Activated CD8-positive, alpha-beta memory T cell treated with anti-CD3 and anti-CD28 coated beads, Interleukin-2, amount 50 U/mL, for 1 hour (primary cell): ENCODE measurements at regions not wholly inside any gene's neighbourhood (a gene's known extent, or its start where the extent isn't known, plus 50 kb on each side); places are given as distances from the start of the nearest gene placed in this dataset.

Experiments used
- DNase-seq: peaks from one replicate; pipeline ENCODE4 v3.0.0-alpha.2; 2020; ENCODE audit errors: extremely low read depth

DNA sequence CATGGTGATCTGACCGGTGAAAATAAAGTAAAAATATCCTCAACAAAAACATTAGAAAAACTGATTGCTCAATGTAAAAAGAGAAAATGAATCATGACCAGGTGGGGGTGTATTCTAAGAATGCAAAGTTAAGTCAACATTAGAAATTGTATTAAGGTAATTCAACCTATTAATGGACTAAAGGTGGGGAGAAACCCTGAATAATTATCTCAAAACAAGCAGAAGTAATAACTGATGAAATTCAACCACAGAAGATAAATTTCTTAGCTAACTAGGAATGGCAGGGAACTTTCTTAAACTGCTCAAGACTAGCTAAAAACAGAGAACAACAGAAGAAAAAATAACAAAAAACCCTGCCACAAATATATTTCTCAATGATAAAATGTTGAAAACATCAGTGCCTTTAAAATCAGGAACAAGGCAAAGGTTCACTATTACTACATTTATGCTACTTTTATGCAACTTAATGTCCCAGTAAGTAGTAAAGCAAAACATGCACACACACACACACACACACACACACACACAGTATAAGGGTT, 204.4 kb upstream of the THBS1 start:
- DNase-seq = no peak

DNA sequence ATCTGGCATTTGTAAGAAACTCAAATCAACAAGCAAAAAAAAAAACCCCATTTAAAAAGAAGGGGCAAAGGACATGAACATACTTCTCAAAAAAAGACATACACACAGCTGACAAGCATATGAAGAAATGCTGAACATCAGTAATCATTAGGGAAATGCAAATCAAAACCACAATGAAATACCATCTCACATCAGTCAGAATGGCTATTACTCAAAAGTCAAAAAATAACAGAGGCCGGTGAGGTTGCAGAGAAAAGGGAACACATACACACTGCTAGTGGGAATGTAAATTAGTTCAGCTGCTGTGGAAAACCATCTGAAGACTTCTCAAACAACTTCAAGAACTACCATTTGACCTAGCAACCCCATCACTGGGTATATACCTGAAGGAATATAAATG, 199.4 kb upstream of the THBS1 start:
- no peak for DNase-seq

DNA sequence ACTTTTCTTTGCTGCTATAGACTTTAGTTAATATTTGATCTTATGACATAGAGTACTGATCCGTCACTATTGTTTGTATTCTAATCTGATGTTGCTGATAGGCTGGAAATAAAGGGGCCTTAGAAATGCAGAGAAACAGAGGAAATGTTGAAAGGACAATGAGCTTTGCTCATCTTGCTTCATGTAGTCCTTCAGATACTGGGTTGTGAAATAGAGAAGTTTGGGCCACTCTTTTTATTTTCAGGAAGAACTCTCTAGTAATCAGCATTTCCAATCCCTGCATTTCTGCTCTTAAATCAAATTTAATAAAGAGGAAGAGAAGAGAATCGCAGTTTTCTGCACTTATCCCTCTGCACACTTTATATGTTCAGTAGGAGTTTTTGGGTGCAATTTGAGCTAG, 192.8 kb upstream of the THBS1 start:
- no peak for DNase-seq

DNA sequence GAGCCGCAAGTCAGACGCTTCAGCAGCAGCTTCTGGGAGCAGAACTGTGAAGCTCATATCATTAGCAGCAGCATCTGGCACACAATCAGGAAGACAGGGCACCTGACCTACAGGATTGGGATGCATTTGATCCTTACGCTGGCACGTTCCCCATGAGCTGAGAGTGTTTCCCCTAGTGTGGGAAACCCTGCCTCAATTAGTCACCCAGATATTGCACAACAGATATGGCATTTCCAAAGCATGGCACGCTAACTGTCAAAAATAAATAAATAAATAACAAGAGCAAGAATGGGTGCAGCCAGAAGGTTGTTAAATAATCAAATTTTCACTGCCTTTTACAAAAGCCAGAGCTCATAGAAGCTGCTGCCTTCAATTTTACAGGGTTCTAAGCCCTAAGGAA, 189.6 kb upstream of the THBS1 start:
- no peak for DNase-seq

DNA sequence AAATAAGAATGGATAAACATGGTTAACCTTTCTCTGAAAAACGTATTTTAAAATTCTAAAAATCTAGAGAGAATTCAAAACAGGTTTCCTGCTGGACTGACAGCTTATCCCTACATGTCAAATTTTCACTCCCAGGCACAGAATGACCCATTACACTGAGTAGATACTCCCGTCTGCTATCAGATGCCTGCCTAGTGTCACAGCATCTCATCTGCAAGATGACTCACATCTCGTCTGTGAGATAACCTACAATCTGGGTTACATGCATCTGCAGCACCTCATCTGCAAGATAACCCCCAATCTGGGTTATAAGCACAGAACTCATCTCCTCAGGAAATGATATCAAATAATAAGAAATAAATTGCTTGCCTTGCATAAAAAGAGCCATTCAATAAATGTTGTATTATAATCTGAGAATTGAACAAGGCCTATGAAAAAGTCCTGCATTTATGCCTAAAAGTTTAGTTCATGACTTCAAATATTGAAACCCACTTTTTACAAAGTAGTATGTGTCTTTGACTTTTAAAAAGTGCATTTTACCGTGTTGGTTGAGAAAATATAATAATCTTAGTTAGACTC, 188.3 kb upstream of the THBS1 start:
- DNase-seq = no peak

DNA sequence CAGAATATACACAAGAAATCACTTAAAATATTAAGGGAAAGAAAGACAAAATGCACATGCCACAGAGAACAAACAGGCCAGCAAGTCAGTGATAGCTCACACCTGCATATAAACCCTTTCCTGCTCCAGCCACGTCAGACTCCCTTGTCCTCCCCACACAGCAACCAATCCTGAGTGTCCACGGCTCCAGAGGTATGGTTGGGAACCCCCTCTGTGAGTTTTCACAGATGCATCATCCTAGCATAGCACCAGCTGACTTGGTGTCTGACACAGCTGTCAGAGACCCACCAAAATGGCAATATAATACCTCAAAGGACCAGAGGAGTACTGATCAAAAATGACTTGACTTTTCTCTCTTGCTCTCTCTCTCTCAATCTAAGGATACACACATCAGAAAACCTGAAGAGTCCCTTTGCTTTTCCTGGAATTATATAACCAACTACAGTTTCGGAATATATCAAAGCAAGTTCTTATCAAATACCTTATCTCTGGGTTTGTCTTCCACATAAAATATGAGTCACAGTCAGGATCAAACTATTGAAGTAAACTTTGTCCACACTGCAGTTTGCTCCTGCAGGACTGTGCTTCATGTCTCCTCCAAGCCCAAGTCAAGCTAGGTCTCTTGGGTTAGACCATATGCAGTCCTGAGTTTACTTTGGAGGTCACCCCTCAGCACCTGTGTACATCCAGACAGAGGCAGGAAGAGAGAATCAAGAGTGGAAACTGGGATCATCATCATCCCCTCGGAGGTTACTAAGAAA, 187.1 kb upstream of the THBS1 start:
- DNase-seq = no peak

DNA sequence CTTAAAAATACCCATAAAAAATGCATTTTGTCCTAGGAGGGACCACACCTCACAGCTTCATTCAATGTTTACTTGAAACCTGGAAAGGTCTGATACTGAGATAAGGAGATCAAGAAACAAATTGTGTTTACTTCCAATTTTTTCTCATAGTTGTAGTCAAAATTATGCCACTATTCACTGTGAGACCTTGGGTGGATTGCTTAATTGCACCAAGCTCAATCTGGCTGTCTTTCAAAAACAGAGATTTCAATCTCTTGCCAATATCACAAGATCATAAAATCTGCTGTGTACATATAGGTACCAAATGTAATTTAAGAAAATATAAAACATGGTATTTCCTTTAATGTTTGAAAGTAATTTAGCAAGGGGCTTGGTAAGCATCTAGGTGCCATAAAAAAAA, 186.4 kb upstream of the THBS1 start:
- DNase-seq = no peak

DNA sequence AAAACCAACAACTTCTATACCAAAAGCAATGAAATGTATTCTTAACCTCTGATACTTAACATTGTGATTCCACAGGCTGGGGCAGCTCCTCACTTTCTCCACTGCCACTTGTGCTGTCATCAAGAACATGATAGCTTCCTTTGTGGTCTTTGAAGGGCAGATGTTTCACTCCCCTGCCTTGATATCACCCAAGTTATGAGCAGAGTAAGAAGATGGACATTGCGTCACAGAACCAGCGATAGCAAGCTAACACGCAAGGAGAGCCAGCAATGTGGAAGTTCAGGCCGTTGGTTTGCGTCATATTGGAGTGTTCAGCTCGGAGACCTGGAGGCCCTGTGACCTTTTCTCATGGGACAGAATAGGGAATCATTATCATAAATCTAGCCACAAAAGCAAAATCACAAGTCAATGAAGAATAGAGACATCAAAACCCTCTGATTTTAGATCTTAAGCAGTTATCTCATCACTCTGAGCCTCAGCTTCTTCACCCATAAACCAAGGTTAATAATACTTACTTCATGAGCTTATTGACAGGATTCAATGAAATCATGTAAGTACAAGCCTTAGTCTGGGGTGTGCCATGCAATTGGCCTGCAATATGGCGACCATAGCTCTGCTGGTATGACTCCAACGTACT, 183.8 kb upstream of the THBS1 start:
- no peak for DNase-seq

DNA sequence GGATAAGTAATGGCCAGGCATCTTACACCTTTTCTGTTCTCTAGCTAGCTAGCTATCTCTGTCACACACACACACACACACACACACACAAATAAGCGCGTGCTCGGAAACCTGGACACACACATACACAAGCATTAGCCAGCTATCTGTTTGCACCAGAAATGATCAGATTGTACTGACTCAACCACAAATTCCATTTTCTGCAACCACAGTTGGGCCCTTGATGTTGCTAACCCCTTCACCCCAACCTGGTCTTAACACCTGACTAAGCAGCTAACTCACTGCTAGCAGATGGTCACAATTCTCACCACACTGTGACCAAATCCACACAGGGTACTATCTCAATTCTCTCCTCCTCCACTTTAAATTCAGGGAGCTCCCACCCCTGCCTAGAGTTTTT, 183.0 kb upstream of the THBS1 start:
- DNase-seq = no peak

DNA sequence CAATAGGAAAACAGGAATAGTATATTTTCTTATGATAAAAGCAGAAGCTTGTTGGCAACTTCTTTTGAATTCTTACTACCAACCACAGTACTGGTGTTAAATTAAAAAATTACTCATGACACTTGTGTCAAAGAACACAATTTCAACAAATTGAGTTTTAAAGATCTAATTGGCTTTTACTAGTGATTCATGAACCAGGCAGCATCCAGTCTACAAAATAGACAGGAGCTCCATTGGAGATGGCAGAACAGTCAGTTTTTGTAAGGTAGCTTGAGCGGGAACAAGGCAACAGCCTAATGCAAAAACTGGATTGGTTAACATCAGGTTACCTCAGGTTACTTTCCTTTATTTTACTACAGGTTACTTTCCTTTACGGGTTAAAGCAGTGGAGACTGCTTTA, 181.3 kb upstream of the THBS1 start:
- DNase-seq = no peak

DNA sequence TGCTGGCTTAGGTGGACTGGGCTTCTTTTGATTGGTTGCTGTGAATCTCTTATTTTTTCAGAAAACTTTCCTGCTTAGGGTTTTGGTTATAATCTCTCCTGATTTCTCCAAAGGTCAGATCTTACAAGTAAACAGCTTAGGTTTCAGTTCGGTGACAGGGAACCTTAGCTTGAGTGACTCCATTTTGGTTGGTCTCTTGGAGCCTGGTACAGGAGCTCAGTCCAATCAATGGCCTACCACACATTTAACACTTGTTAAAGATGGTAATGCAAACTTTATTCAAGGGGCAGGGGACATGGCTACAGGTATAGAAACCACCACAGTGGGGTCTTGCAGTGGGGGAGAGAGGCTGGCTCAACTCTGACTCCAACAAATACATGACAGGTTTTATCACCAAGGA, 180.9 kb upstream of the THBS1 start:
- no peak for DNase-seq

DNA sequence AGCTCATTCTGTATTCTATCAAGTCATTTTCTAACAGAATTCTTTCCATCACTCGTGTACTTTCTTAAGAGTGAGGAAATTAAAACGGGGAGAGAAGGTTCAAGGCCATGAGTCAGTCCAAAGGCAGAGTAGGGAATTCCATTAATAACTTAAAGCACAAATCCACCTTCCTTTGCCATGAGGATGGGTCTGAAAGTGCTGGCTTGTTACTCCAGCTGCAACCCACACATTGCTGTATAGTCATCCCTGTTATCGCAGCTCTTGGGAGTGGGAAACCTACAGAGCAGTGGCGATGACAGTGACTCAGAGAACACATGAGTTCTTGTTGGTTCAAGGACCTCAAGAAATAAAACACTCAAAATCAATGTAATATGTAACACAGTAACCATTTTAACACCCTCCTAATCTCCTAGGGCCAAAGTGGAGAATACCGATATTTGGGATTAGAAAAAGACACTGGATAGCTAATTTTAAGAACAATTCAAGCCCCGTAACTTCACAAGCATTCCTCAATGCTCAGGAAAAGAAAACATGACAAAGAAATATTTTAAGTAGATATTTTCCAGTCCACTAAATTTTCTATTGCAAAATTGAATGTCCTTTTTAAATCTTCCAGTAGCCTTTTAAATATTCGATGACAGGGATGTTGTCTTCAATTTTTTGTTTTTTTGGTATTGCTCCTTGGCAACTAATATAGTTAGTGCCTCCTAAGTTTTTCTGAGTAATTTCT, 179.9 kb upstream of the THBS1 start:
- no peak for DNase-seq

DNA sequence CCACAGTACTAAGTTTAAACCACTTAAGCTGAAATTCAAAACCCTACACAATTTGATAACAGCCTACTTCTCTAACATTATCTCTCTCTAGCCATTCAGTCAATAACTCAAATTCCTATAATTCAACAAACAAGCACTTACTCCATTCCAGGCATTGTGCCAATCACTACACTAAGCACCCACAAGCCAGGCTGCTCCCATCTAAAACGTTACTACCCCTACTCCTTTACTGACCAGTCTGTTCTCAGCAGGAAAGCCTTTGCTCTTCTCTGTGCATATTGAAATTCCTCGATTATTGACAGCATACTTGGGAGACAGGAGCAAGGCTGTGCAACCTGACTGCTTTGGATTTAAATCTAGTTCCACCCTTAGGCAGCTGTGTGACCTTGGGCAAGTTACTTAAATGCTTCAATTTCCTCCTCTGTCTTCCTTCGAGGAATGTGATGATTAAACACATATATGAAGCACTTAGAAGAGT, 177.2 kb upstream of the THBS1 start:
- DNase-seq = no peak

DNA sequence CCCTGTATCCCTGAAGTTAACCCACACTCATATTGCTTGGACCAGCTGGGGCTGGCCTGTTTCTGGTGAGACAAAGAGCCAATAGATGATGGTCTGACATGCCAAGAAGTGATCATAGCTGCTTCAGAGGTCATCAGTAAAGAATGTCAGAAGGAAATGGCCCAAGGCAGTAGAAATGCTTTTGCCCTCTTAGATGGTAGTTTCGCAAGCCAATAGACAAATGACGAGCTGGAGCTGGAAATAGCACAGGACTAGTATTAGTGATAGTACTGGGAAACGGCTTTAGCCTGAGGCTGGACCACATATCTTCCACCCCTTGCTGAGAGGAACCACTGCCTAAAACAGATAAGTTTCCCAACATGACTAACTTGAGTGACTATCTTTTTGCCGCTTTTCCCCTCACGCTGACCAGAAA, 176.1 kb upstream of the THBS1 start:
- DNase-seq = no peak

DNA sequence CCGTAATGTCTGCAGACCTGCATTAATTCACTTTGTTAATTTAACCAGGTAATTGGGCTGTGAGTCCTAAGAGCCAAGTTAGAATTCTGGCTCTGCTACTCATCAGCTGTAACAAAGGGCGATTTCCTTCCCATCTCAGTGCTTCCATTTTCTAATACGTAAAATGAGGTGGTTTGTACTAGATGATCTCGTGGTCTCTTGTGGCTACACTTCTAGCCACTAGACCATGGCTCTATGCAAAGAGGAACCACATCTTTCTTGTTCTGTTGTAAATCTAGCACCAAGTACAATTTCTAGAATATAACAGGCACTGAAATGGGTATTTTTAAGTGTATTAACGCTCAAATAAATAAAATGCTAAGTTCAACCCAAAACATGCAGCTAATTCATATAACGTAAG, 174.4 kb upstream of the THBS1 start:
- DNase-seq = no peak

DNA sequence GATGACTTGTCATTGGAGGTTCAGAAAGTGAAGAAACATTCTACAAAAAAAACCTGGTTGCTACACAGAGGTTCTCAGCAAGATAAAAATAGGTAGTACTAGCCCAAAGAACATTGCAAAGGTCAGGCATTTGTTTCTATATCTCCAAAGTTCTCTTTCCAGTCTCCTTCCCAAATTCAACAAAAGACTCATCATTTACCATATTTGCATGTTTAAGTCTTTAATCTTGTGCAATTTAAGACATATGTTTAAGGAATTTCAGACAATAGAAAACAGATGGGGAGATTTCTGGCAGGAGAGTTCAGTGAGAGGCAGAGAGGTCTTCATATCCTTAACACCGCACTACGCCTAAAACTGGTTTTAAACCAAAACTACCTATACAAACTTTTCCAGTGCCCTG, 173.8 kb upstream of the THBS1 start:
- DNase-seq = no peak

DNA sequence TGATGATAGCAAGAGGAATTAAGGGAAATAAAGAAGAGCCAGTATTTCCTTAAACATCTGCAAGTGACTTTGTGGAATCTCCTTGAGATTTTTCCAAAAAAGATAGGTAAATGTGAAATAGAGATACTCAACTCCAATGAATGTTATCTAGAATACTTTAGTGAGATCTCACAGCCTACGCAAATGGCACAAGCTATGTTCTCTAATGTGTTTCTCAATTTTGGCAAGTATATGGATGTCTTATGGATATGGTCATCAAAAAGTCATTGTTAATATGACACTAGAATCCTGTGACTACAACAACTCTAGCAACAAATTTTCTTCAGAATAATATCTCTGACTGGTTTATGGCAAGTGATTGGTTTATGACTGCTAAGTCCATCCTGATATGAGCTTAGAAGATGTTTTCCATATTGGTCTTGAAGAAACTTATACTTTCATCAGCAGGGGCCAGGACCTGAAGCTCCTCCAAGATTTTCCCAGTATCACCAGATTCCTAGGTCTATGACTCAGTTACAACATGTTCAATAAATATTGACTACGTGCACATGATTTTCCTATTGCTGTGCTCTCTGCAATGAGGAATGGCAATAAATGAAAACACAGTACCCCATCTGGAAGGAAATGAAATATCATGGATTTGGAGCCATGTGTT, 170.9 kb upstream of the THBS1 start:
- DNase-seq = no peak

DNA sequence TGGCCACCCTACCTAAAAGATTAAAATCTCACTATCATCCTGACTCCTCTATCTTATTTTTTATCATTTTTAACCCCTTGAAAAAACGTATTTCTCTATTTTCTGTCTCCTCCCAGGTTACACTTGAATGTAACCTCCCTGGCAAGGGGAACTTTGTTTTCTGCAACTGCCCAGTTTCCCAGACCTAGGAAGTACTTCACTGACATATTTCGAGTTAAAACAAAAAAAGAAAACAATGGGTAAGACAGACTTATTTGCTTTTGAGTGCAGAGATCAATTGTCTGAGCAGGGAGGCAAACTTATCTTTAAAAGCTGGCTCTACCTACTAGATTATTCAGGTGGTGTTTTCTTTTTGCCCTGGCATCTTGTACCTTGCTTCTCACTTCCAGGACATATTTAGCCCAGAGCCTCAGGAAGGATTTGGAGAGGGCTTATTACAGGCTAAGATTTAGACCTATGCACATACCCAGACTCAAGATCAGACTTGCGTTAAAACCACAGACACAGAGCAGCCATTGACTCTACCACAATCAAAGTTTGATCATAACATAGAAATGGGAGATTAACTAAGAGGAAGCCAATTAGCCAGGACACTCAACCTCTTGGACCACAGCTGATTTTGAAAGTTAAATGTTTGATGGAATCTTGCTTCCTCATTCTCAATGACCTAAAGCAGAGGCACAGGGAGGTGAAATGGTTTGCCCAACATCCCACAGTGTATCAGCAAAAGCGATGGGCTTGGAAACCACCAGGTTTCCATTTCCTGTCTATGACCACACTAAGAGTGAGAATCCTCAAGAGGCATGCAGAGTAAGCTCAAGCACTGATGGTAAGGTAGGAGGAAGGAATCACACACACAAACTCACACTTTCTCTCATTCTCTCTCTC, 169.5 kb upstream of the THBS1 start:
- no peak for DNase-seq

DNA sequence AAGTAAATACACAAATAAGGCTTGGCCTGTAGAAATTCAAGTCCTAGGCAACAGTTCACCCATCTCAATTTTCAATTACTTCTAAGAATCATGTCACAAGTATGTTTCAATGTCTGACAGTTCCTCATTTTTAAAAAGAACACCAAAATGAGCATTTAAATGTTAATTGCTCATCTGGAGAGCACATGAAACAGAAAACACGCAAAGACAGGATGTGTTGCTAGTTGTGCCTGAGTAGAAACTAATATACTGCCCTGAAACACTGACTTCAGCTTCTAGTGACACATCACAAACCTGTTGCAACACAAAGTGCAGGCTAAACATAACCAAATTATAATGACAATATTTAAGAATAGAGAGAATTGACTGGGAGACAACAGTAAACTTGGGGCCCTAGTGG, 167.3 kb upstream of the THBS1 start:
- DNase-seq = no peak

DNA sequence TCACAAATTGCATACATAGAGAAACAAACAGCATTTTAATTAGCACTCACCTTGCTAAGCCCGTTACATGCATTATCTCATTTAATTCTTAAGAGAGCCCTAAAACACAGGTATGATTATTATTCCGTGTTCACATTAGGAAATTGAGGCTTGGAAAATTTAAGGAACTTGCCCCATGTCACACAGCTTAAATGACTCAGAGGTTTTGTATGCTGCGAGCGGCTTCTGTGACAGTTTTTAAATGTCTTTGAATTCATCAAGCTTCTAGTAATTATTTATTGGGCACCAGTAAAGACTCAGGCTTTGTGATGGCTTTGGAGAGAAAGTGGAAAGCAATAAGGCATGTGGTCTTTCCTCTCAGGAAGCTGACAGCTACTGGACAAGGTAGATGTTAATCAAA, 166.7 kb upstream of the THBS1 start:
- DNase-seq = no peak

DNA sequence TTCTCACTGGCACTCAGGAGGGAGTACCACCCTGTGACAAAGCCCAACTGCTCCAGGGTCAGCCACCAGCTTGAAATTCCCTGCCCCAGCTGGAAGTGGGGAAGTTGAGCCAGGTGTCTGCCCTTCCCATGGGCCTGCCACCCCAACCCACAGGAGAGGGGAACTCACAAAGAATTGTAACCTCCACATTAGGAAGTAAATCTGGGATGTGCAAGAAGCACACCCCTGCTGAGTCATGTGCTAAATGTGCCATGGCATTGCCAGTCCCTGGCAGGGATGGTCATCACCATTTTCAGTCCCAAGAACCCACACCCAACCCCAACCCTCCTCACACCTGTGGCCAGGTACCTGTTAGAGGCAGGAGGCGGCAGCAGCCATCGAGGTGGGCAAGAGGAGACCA, 165.2 kb upstream of the THBS1 start:
- no peak for DNase-seq
